Skeletal muscle tissue (tissue), 3 donors: ENCODE measurements at regions not wholly inside any gene's neighbourhood (a gene's known extent, or its start where the extent isn't known, plus 50 kb on each side); places are given as distances from the start of the nearest gene placed in this dataset.

Experiments
- H3K27ac ChIP-seq: one replicate; pipeline ENCODE4 v1.7.0; 2013; ENCODE audit warnings: mild to moderate bottlenecking, low read depth, low read length, inconsistent platforms
- H3K27me3 ChIP-seq, 3 donors: one replicate each; pipeline ENCODE4 v1.7.0; 2013; ENCODE audit warnings: low read length in 3 of 3; ENCODE audit not compliant: control insufficient read depth in 3 of 3, insufficient read depth in 3 of 3
- H3K36me3 ChIP-seq, 3 donors: one replicate each; pipeline ENCODE4 v1.7.0; 2013; ENCODE audit warnings: low read length in 3 of 3; ENCODE audit not compliant: control insufficient read depth in 3 of 3, insufficient read depth in 3 of 3
- H3K4me1 ChIP-seq, 3 donors: one replicate each; pipeline ENCODE4 v1.7.0; 2013; ENCODE audit warnings: low read length in 3 of 3, mild to moderate bottlenecking in 3 of 3; ENCODE audit not compliant: control insufficient read depth in 3 of 3, insufficient read depth in 3 of 3
- H3K4me3 ChIP-seq, 3 donors: one replicate each; pipeline ENCODE4 v1.7.0; 2013; ENCODE audit warnings: low read length in 3 of 3
- H3K9ac ChIP-seq, 3 donors: one replicate each; pipeline ENCODE4 v1.7.0; 2013; ENCODE audit warnings: low read length in 3 of 3, mild to moderate bottlenecking in 3 of 3, moderate library complexity in 2 of 3, low read depth in 1 of 3
- H3K9me3 ChIP-seq, 3 donors: one replicate each; pipeline ENCODE4 v1.7.0; 2013; ENCODE audit warnings: low read length in 3 of 3; ENCODE audit not compliant: control insufficient read depth in 3 of 3
- donor health status: Osteomylitis.

DNA sequence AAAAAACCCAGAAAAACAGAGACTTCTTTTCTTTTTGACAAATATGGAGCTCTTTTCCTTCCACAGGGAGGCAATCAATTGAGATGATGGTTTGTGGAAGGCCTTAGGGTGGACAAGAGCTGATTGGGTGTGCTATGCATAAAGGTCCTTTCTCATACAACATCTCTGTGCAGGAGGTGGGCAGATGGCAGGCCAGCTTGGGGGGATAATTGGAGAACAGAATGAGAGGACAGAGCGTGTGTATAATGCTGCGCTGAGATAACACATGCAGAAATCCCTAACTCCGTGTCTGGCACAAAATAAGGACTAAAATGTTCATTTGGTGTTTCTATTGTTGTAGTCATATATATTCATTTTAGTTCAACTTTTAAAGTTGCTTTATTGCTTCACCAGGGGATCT lies 159.0 kb upstream of the MEF2C start:
- Histone ChIP-seq H3K4me3 (no peak overlapping the region), H3K9ac (no peak overlapping the region), H3K27me3 (no peaks in the 10 kb centered on the region), H3K27ac (no peak overlapping the region), H3K9me3 (no peaks in the 10 kb centered on the region), H3K4me1 (peaks cover 0 to 5% (median 3%) of the 10 kb centered on the region in 3 donors), H3K36me3 (no peaks in the 10 kb centered on the region)

- H3K9ac ChIP-seq, result no peak overlapping the region
- H3K4me3 ChIP-seq, result no peak overlapping the region
- H3K27ac ChIP-seq, result peak overlapping the region; percentile 21
- peaks cover 0 to 6% (median 3%) of the 10 kb centered on the region in 3 donors for H3K4me1 ChIP-seq
- H3K9me3 ChIP-seq, result no peaks in the 10 kb centered on the region
- H3K27me3 ChIP-seq, result no peaks in the 10 kb centered on the region
- H3K36me3 ChIP-seq, result no peaks in the 10 kb centered on the region
Measured at GRCh38 chr5:89041249-89041779, 158.3 kb upstream of the MEF2C start.

GRCh38 chr5:89036704-89037489 lies 153.9 kb upstream of the MEF2C start:
- no peak overlapping the region for H3K4me3 ChIP-seq
- no peaks in the 10 kb centered on the region for H3K27me3 ChIP-seq
- no peak overlapping the region for H3K9ac ChIP-seq
- no peaks in the 10 kb centered on the region for H3K36me3 ChIP-seq
- H3K4me1 ChIP-seq, result peaks cover 0 to 6% (median 2%) of the 10 kb centered on the region in 3 donors
- H3K9me3 ChIP-seq, result no peaks in the 10 kb centered on the region
- no peak overlapping the region for H3K27ac ChIP-seq

- Histone ChIP-seq H3K27ac (no peak overlapping the region), H3K9me3 (no peaks in the 10 kb centered on the region), H3K9ac (no peak overlapping the region)
Measured at GRCh38 chr5:89036166-89036565, 153.2 kb upstream of the MEF2C start.

GRCh38 chr5:89034588-89034987 lies 151.6 kb upstream of the MEF2C start:
- H3K36me3 ChIP-seq, result no peaks in the 10 kb centered on the region
- peaks cover 0 to 6% (median 0%) of the 10 kb centered on the region in 3 donors for H3K4me1 ChIP-seq
- H3K4me3 ChIP-seq, result no peak overlapping the region
- H3K27ac ChIP-seq, result no peak overlapping the region
- no peak overlapping the region for H3K9ac ChIP-seq
- H3K9me3 ChIP-seq, result no peaks in the 10 kb centered on the region
- H3K27me3 ChIP-seq, result no peaks in the 10 kb centered on the region

More at GRCh38 chr5:89036166-89036565, 153.2 kb upstream of the MEF2C start:
- peaks cover 0 to 6% (median 0%) of the 10 kb centered on the region in 3 donors for H3K4me1 ChIP-seq
- H3K4me3 ChIP-seq, result no peak overlapping the region
- no peaks in the 10 kb centered on the region for H3K36me3 ChIP-seq
- no peaks in the 10 kb centered on the region for H3K27me3 ChIP-seq

DNA sequence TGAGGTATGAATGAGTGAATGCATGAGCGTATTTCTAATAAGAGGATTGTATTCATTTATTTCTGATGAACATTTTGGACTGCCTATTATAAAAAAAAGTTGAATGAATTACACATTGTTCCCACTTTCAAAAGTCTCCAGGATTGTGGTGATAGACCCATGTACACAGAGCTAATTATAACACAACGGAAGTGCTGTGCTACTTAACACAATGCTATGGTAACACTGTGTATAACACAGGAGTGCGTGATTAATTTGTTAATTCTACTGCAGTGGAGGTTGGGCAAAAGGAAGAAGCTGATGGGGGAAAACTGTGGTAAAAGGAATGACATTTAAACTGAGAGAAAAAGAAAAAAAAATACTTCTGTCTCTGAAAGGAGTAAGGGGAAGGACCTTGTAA lies 147.8 kb upstream of the MEF2C start:
- H3K9ac ChIP-seq, result no peak overlapping the region
- H3K36me3 ChIP-seq, result no peaks in the 10 kb centered on the region
- H3K4me1 ChIP-seq, result no peaks in the 10 kb centered on the region
- no peak overlapping the region for H3K4me3 ChIP-seq
- no peaks in the 10 kb centered on the region for H3K9me3 ChIP-seq
- H3K27me3 ChIP-seq, result no peaks in the 10 kb centered on the region
- H3K27ac ChIP-seq, result no peak overlapping the region

GRCh38 chr5:89028595-89029285 lies 145.8 kb upstream of the MEF2C start:
- Histone ChIP-seq H3K9me3 (no peaks in the 10 kb centered on the region), H3K27me3 (no peaks in the 10 kb centered on the region), H3K9ac (no peak overlapping the region), H3K36me3 (no peaks in the 10 kb centered on the region), H3K27ac (no peak overlapping the region), H3K4me3 (no peak overlapping the region), H3K4me1 (no peaks in the 10 kb centered on the region)

DNA sequence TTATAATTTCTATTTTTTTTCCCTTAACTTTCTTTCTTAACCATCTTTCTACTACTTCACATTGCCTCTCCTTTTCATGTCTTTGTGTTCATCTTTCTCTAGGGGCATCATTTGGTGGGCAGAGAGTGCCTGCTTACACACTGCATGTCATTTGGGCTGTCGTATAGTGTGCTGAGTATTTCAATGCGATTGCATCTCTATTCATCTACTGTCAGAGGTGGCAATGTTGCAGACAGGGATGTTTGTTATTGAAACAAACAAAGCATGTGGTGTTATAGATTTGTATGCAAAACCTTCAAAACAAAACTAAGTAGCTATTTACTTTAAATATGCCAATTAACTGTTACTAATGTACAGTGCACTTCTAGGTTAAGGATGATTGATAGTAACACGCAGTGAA lies 141.1 kb upstream of the MEF2C start:
- H3K9ac ChIP-seq, result no peak overlapping the region
- H3K36me3 ChIP-seq, result no peaks in the 10 kb centered on the region
- no peaks in the 10 kb centered on the region for H3K4me1 ChIP-seq
- H3K27ac ChIP-seq, result no peak overlapping the region
- H3K27me3 ChIP-seq, result no peaks in the 10 kb centered on the region
- H3K4me3 ChIP-seq, result no peak overlapping the region
- H3K9me3 ChIP-seq, result no peaks in the 10 kb centered on the region

DNA sequence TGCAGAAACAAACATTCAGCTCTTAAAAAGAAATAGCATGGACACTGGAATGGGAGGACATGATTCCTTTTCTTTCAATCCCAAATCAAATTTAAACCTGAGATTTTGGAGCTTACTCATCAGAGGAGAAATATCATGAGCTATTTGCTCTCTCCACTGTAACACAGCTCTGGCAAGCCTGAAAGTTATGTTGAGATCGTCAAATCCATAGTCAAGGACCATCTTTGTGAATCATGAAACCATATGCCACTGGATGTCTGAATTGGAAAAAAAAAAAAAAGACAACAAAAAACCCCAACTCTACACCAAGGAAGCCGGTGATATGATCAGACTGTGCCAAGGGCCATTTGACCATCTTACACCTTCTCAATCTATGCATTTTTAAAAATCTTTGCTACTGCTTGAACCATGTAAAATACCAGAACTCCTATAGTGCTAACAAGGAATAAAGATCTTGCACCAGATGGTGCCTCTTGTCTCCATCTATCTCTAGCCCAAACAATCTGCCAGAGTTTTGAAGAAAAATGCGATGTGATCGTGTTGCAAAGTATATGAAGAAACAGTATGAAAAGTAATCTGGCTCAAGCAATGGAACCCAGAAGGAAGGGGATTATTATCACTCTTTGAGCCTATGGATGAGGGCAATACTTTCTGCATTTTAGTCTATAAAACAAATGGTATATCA lies 138.1 kb upstream of the MEF2C start:
- Histone ChIP-seq H3K9me3 (no peaks in the 10 kb centered on the region), H3K4me1 (no peaks in the 10 kb centered on the region), H3K4me3 (no peak overlapping the region), H3K27me3 (no peaks in the 10 kb centered on the region), H3K27ac (no peak overlapping the region), H3K36me3 (no peaks in the 10 kb centered on the region), H3K9ac (no peak overlapping the region)
